OCI-LY7 (cell line): ENCODE measurements at regions not wholly inside any gene's neighbourhood (a gene's known extent, or its start where the extent isn't known, plus 50 kb on each side); places are given as distances from the start of the nearest gene placed in this dataset.

Experiments
- BruUV-seq: library from RNA; stranded (reverse); fragments of 400-500 nt; replicated peaks from 2 replicates; lab custom pipeline; 2021; lab: Mats Ljungman, UMichigan
- CTCF ChIA-PET: fragments of 300-600 bp; sonication (Branson Sonifier 250); formaldehyde crosslinking; loops from one replicate; lab custom pipeline; 2022; ENCODE audit warnings: antibody characterized with exemption; ENCODE audit not compliant: unreplicated experiment; lab: Charles Lee
- POLR2A ChIA-PET: fragments of 300-600 bp; sonication (Branson Sonifier 250); formaldehyde crosslinking; loops from one replicate; lab custom pipeline; 2022; ENCODE audit warnings: antibody characterized with exemption; lab: Charles Lee
- DNase-seq: peaks from one replicate; pipeline ENCODE4 v3.0.0-alpha.2; 2015; ENCODE audit warnings: low spot score
- H2AFZ ChIP-seq: fragments of 200-600 bp; sonication (generic), shearing (Covaris generic); 2 replicates; pipeline ENCODE4 v1.6.1; 2014; ENCODE audit warnings: mild to moderate bottlenecking, antibody characterized with exemption, low read length, moderate library complexity
- H3K27ac ChIP-seq: fragments of 200-600 bp; sonication (generic); 2 replicates; pipeline ENCODE4 v1.5.1; 2014; ENCODE audit warnings: mixed run types, low read depth, mild to moderate bottlenecking, moderate library complexity, low read length, inconsistent platforms; ENCODE audit not compliant: poor library complexity, severe bottlenecking
- H3K36me3 ChIP-seq: fragments of 200-600 bp; sonication (generic); 2 replicates; pipeline ENCODE4 v1.6.1; 2014; ENCODE audit warnings: mild to moderate bottlenecking, antibody characterized with exemption, low read length, moderate library complexity, mixed read lengths; ENCODE audit not compliant: insufficient read depth
- H3K4me1 ChIP-seq: fragments of 200-600 bp; sonication (generic); 2 replicates; pipeline ENCODE4 v1.5.1; 2014; ENCODE audit warnings: mild to moderate bottlenecking, low read length; ENCODE audit not compliant: insufficient read depth, poor library complexity, severe bottlenecking
- H3K4me2 ChIP-seq: fragments of 200-600 bp; sonication (generic); 2 replicates; pipeline ENCODE4 v1.6.1; 2014; ENCODE audit warnings: mild to moderate bottlenecking, low read length
- H3K4me3 ChIP-seq: fragments of 200-600 bp; sonication (generic); 2 replicates; pipeline ENCODE4 v1.5.1; 2014; ENCODE audit warnings: mild to moderate bottlenecking, low read depth, low read length; ENCODE audit not compliant: poor library complexity, severe bottlenecking
- H3K79me2 ChIP-seq: fragments of 200-600 bp; sonication (generic); 2 replicates; pipeline ENCODE4 v1.6.1; 2016; ENCODE audit warnings: low read depth, mild to moderate bottlenecking, low read length, moderate library complexity, mixed read lengths; ENCODE audit not compliant: insufficient read depth
- H3K9me2 ChIP-seq: fragments of 200-600 bp; sonication (generic); 2 replicates; pipeline ENCODE4 v1.6.1; 2016; ENCODE audit warnings: mild to moderate bottlenecking, low read length, mixed read lengths; ENCODE audit not compliant: insufficient read depth
- H3K9me3 ChIP-seq: fragments of 200-600 bp; sonication (generic); 2 replicates; pipeline ENCODE4 v1.6.1; 2014; ENCODE audit warnings: mild to moderate bottlenecking, mixed run types, low read length, mixed read lengths
- H4K20me1 ChIP-seq: fragments of 200-600 bp; sonication (generic); 2 replicates; pipeline ENCODE4 v1.6.1; 2014; ENCODE audit warnings: mild to moderate bottlenecking, antibody characterized with exemption, low read length, moderate library complexity, mixed read lengths; ENCODE audit not compliant: insufficient read depth
- CTCF ChIP-seq: fragments of 200-600 bp; sonication (generic); conservative IDR thresholded peaks from 2 replicates; pipeline ENCODE4 v1.5.1; 2014; ENCODE audit warnings: mild to moderate bottlenecking, antibody characterized with exemption, low read length, moderate library complexity, mixed read lengths
- EZH2phosphoT487 ChIP-seq: fragments of 200-600 bp; sonication (generic); IDR thresholded peaks from 2 replicates; pipeline ENCODE4 v1.6.1; 2018; ENCODE audit warnings: low read depth, borderline replicate concordance, mild to moderate bottlenecking, mixed run types, antibody characterized with exemption, low read length, moderate library complexity, mixed read lengths
- intact Hi-C: fragments of 100-400 bp; cut with micrococcal nuclease; formaldehyde crosslinking; loops from one replicate; pipeline ENCODE4 v1.10.0; 2022; ENCODE audit not compliant: unreplicated experiment

DNA sequence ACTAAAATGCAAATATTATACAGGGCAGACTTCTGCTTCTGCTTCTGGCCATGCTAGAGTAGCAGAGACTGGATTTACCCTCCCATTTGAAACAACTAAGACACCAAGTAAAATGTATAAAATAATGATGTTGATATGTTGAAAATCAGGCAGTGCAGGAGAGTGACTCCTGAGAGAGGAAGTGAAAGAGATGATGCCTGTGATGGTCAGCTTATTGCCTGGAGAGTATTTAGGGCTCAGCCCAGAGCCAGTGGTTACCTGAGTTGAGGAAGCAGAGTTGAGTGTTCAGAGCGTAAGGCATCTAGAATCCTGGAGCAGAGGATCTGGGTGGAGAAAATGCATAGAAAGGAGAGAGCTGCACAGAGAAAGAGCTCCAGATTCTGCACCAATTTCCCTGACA, 131.8 kb upstream of the C14orf180 start:
- Histone ChIP-seq H2AFZ (no peak overlapping the region), H3K9me2 (no peaks in the 10 kb centered on the region), H3K36me3 (no peaks in the 10 kb centered on the region), H3K4me1 (no peaks in the 10 kb centered on the region), H3K27ac (no peak overlapping the region), H3K79me2 (no peaks in the 10 kb centered on the region), H3K4me2 (no peak overlapping the region), H3K9me3 (no peaks in the 10 kb centered on the region), H3K4me3 (no peak overlapping the region), H4K20me1 (no peaks in the 10 kb centered on the region)
- no peak for DNase-seq
- no TSS peak for BruUV-seq
- intact Hi-C loops: no loop called here
- CTCF ChIA-PET: no interaction called here
- TF ChIP-seq EZH2phosphoT487 (no peak), CTCF (no peak)
- POLR2A ChIA-PET: no interaction called here

- intact Hi-C loops: no loop called here
- H3K9me2 ChIP-seq: no peaks in the 10 kb centered on the region
- DNase-seq: no peak
- ChIA-PET POLR2A (no interaction called here), CTCF (no interaction called here)
- H3K36me3 ChIP-seq: no peaks in the 10 kb centered on the region
- H3K9me3 ChIP-seq: no peaks in the 10 kb centered on the region
- no peaks in the 10 kb centered on the region for H4K20me1 ChIP-seq
- H3K27ac ChIP-seq: no peak overlapping the region
- H3K4me1 ChIP-seq: no peaks in the 10 kb centered on the region
- no peaks in the 10 kb centered on the region for H3K79me2 ChIP-seq
- BruUV-seq: no TSS peak
- no peak overlapping the region for H2AFZ ChIP-seq
- no peak overlapping the region for H3K4me2 ChIP-seq
- H3K4me3 ChIP-seq: no peak overlapping the region
- no peak for TF ChIP-seq CTCF
- no peak for TF ChIP-seq EZH2phosphoT487
These were observed 131.2 kb upstream of the C14orf180 start for GRCh38 chr14:104448321-104448720.

- TF ChIP-seq EZH2phosphoT487 (no peak), CTCF (no peak)
- CTCF ChIA-PET: no interaction called here
- intact Hi-C loops: no loop called here
- Histone ChIP-seq H3K4me1 (no peaks in the 10 kb centered on the region), H2AFZ (no peak overlapping the region), H3K9me2 (no peaks in the 10 kb centered on the region), H3K4me3 (no peak overlapping the region), H3K79me2 (no peaks in the 10 kb centered on the region), H3K27ac (no peak overlapping the region), H3K9me3 (no peaks in the 10 kb centered on the region), H3K36me3 (no peaks in the 10 kb centered on the region), H4K20me1 (no peaks in the 10 kb centered on the region), H3K4me2 (no peak overlapping the region)
- DNase-seq: no peak
- POLR2A ChIA-PET: no interaction called here
- no TSS peak for BruUV-seq
These were observed 130.8 kb upstream of the C14orf180 start for GRCh38 chr14:104448721-104449120.
